Ecto neural progenitor cell (in vitro differentiated cells): ENCODE measurements at regions not wholly inside any gene's neighbourhood (a gene's known extent, or its start where the extent isn't known, plus 50 kb on each side); places are given as distances from the start of the nearest gene placed in this dataset.

Source experiments
- DNase-seq: peaks from one replicate; pipeline ENCODE4 v3.0.0-alpha.2; 2018; ENCODE audit warnings: low spot score

GRCh38 chr11:119885067-119885466, 156.1 kb upstream of the NECTIN1 start:
- no peak for DNase-seq

GRCh38 chr11:119882316-119882715, 153.3 kb upstream of the NECTIN1 start:
- DNase-seq = no peak

- DNase-seq = no peak
Measured at GRCh38 chr11:119880873-119881272, 151.9 kb upstream of the NECTIN1 start.

- DNase-seq = no peak
Measured at GRCh38 chr11:119880143-119880542, 151.1 kb upstream of the NECTIN1 start.

GRCh38 chr11:119878990-119879389, 150.0 kb upstream of the NECTIN1 start:
- DNase-seq = no peak

- no peak for DNase-seq
Measured at GRCh38 chr11:119876841-119877240, 147.8 kb upstream of the NECTIN1 start.

GRCh38 chr11:119875841-119876600, 147.0 kb upstream of the NECTIN1 start:
- no peak for DNase-seq

GRCh38 chr11:119874660-119875238, 145.7 kb upstream of the NECTIN1 start:
- DNase-seq = no peak

- no peak for DNase-seq
Measured at GRCh38 chr11:119873761-119874421, 144.9 kb upstream of the NECTIN1 start.

GRCh38 chr11:119872611-119873310, 143.8 kb upstream of the NECTIN1 start:
- no peak for DNase-seq

GRCh38 chr11:119865661-119866156, 136.7 kb upstream of the NECTIN1 start:
- no peak for DNase-seq

- DNase-seq = no peak
Measured at GRCh38 chr11:119864836-119865235, 135.8 kb upstream of the NECTIN1 start.

GRCh38 chr11:119863851-119864601, 135.0 kb upstream of the NECTIN1 start:
- no peak for DNase-seq

- no peak for DNase-seq
Measured at GRCh38 chr11:119863236-119863635, 134.2 kb upstream of the NECTIN1 start.

GRCh38 chr11:119861160-119861559, 132.2 kb upstream of the NECTIN1 start:
- no peak for DNase-seq

- no peak for DNase-seq
Measured at GRCh38 chr11:119860561-119861094, 131.6 kb upstream of the NECTIN1 start.

- DNase-seq = no peak
Measured at GRCh38 chr11:119859684-119860083, 130.7 kb upstream of the NECTIN1 start.

- DNase-seq = no peak
Measured at GRCh38 chr11:119858288-119858687, 129.3 kb upstream of the NECTIN1 start.

GRCh38 chr11:119856681-119857485, 127.9 kb upstream of the NECTIN1 start:
- DNase-seq = no peak

GRCh38 chr11:119855066-119855465, 126.1 kb upstream of the NECTIN1 start:
- DNase-seq = no peak

GRCh38 chr11:119854521-119854920, 125.5 kb upstream of the NECTIN1 start:
- no peak for DNase-seq
